Panc1 (cell line): ENCODE measurements at regions not wholly inside any gene's neighbourhood (a gene's known extent, or its start where the extent isn't known, plus 50 kb on each side); places are given as distances from the start of the nearest gene placed in this dataset.

ENCODE experiments used
- ATAC-seq: fragments of 200-7000 bp; cut with Tn5 transposase; 2 replicates; pipeline ENCODE4 v1.9.1; 2020; ENCODE audit warnings: mild to moderate bottlenecking, moderate library complexity
- BruUV-seq: library from RNA; stranded (reverse); fragments of 400-500 nt; replicated peaks from 2 replicates; lab custom pipeline; 2021; lab: Mats Ljungman, UMichigan
- CTCF ChIA-PET: fragments of 300-600 bp; sonication (Branson Sonifier 250); formaldehyde crosslinking; loops from one replicate; lab custom pipeline; 2022; ENCODE audit warnings: antibody characterized with exemption; lab: Charles Lee
- POLR2A ChIA-PET: fragments of 300-600 bp; sonication (Branson Sonifier 250); formaldehyde crosslinking; loops from one replicate; lab custom pipeline; 2022; ENCODE audit warnings: antibody characterized with exemption; lab: Charles Lee
- DNase-seq: peaks from one replicate; pipeline ENCODE4 v3.0.0-alpha.2; 2010; ENCODE audit warnings: low read depth, low spot score
- H3K27ac ChIP-seq: 2 replicates; pipeline ENCODE4 v1.5.1; 2011; ENCODE audit warnings: mild to moderate bottlenecking, low read length, inconsistent platforms
- H3K27me3 ChIP-seq: fragments of 200-500 bp; sonication (Bioruptor generic); 2 replicates; pipeline ENCODE4 v1.6.0; 2014; ENCODE audit warnings: low read length, inconsistent platforms; ENCODE audit not compliant: control insufficient read depth, insufficient read depth
- H3K36me3 ChIP-seq: fragments of 200-500 bp; sonication (Bioruptor generic); 2 replicates; pipeline ENCODE4 v1.5.1; 2014; ENCODE audit warnings: inconsistent platforms, mild to moderate bottlenecking, low read length, moderate library complexity; ENCODE audit not compliant: control insufficient read depth, insufficient read depth
- H3K4me1 ChIP-seq: 2 replicates; pipeline ENCODE4 v1.5.1; 2011; ENCODE audit warnings: inconsistent platforms, mild to moderate bottlenecking, low read length, moderate library complexity; ENCODE audit not compliant: control insufficient read depth, insufficient read depth
- H3K4me3 ChIP-seq, 2 experiments: 2 replicates each; pipeline ENCODE4 v1.5.1; 2011 to 2012; ENCODE audit warnings: low read depth in 2 of 2, low read length in 2 of 2, mild to moderate bottlenecking in 2 of 2, inconsistent platforms in 1 of 2, moderate library complexity in 1 of 2
- H3K9me3 ChIP-seq: fragments of 200-500 bp; sonication (Bioruptor generic); 2 replicates; pipeline ENCODE4 v1.5.1; 2014; ENCODE audit warnings: low read depth, mild to moderate bottlenecking, inconsistent platforms, low read length, moderate library complexity; ENCODE audit not compliant: control insufficient read depth, insufficient read depth
- CTCF ChIP-seq: fragments of 450-650 bp; IDR thresholded peaks from 2 replicates; pipeline ENCODE4 v1.5.1; 2017; ENCODE audit warnings: mild to moderate bottlenecking
- POLR2AphosphoS5 ChIP-seq: IDR thresholded peaks from 2 replicates; pipeline ENCODE4 v1.6.1; 2012; ENCODE audit warnings: mild to moderate bottlenecking, low read depth, low read length, moderate library complexity
- SIN3A ChIP-seq: IDR thresholded peaks from 2 replicates; pipeline ENCODE4 v1.6.1; 2012; ENCODE audit warnings: low read depth, mild to moderate bottlenecking, low read length, moderate library complexity, borderline replicate concordance; ENCODE audit not compliant: insufficient read depth
- TCF7L2 ChIP-seq: IDR thresholded peaks from 2 replicates; pipeline ENCODE4 v1.6.1; 2011; ENCODE audit warnings: mild to moderate bottlenecking, low read depth, low read length, inconsistent platforms
- in situ Hi-C: cut with HindIII; loops from 2 replicates; pipeline ENCODE4 v1.10.0; 2016; ENCODE audit warnings: low sequenced_read_pairs, low pct_unique_long_range_greater_than_20kb
- intact Hi-C: fragments of 100-400 bp; cut with micrococcal nuclease; formaldehyde crosslinking; loops from one replicate; pipeline ENCODE4 v1.10.0; 2022; ENCODE audit not compliant: unreplicated experiment
- TF ChIP-seq, protein P1 (sequence below), 2 experiments: IDR thresholded peaks; 2 replicates each; pipeline ENCODE4 v1.6.1; 2011 to 2012; ENCODE audit warnings: low read depth in 2 of 2, control low read depth in 1 of 2, low read length in 1 of 2, mild to moderate bottlenecking in 1 of 2, moderate library complexity in 1 of 2; ENCODE audit not compliant: insufficient read depth in 1 of 2

GRCh38 chr2:2804528-2804927 is 473.5 kb upstream of the MYT1L start:
- no peak for ATAC-seq
- H3K4me1 ChIP-seq: no peaks in the 10 kb centered on the region
- ChIA-PET POLR2A (no interaction called here), CTCF (no interaction called here)
- H3K27ac ChIP-seq: no peak overlapping the region
- no peak overlapping the region for H3K4me3 ChIP-seq
- H3K9me3 ChIP-seq: no peaks in the 10 kb centered on the region
- no peak for DNase-seq
- no peaks in the 10 kb centered on the region for H3K36me3 ChIP-seq
- TF ChIP-seq, protein P1, sequence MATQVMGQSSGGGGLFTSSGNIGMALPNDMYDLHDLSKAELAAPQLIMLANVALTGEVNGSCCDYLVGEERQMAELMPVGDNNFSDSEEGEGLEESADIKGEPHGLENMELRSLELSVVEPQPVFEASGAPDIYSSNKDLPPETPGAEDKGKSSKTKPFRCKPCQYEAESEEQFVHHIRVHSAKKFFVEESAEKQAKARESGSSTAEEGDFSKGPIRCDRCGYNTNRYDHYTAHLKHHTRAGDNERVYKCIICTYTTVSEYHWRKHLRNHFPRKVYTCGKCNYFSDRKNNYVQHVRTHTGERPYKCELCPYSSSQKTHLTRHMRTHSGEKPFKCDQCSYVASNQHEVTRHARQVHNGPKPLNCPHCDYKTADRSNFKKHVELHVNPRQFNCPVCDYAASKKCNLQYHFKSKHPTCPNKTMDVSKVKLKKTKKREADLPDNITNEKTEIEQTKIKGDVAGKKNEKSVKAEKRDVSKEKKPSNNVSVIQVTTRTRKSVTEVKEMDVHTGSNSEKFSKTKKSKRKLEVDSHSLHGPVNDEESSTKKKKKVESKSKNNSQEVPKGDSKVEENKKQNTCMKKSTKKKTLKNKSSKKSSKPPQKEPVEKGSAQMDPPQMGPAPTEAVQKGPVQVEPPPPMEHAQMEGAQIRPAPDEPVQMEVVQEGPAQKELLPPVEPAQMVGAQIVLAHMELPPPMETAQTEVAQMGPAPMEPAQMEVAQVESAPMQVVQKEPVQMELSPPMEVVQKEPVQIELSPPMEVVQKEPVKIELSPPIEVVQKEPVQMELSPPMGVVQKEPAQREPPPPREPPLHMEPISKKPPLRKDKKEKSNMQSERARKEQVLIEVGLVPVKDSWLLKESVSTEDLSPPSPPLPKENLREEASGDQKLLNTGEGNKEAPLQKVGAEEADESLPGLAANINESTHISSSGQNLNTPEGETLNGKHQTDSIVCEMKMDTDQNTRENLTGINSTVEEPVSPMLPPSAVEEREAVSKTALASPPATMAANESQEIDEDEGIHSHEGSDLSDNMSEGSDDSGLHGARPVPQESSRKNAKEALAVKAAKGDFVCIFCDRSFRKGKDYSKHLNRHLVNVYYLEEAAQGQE (IDR thresholded peaks at IDR 0.05; ENCODE audit: insufficient read depth in 1 of 2, low read depth in 2 of 2, low read length in 1 of 2): no peak
- no peak for TF ChIP-seq POLR2AphosphoS5
- no peak for TF ChIP-seq CTCF
- no peak for TF ChIP-seq SIN3A
- no peak for TF ChIP-seq TCF7L2
- in situ Hi-C loops (no loop called here), intact Hi-C loops (no loop called here)
- peaks cover 5% of the 10 kb centered on the region; the same call in 1 of the 2 replicates for H3K27me3 ChIP-seq
- BruUV-seq: no TSS peak

- in situ Hi-C loops (no loop called here), intact Hi-C loops (no loop called here)
- no peak for TF ChIP-seq POLR2AphosphoS5
- no peak for TF ChIP-seq TCF7L2
- no peak for TF ChIP-seq SIN3A
- no peak for TF ChIP-seq CTCF
- TF ChIP-seq, protein P1 (IDR thresholded peaks at IDR 0.05; ENCODE audit: insufficient read depth in 1 of 2, low read depth in 2 of 2, low read length in 1 of 2): no peak
- Histone ChIP-seq H3K4me3 (no peak overlapping the region), H3K9me3 (no peaks in the 10 kb centered on the region), H3K4me1 (no peaks in the 10 kb centered on the region), H3K36me3 (no peaks in the 10 kb centered on the region), H3K27me3 (peaks cover 7% of the 10 kb centered on the region; the same call in 1 of the 2 replicates), H3K27ac (no peak overlapping the region)
- no TSS peak for BruUV-seq
- no peak for ATAC-seq
- no peak for DNase-seq
- CTCF ChIA-PET: no interaction called here
- POLR2A ChIA-PET: no interaction called here
Observed at GRCh38 chr2:2801458-2801857, 470.4 kb upstream of the MYT1L start.
